Nephron progenitor cell (in vitro differentiated cells): ENCODE measurements at regions not wholly inside any gene's neighbourhood (a gene's known extent, or its start where the extent isn't known, plus 50 kb on each side); places are given as distances from the start of the nearest gene placed in this dataset.

ENCODE experiments used
- DNase-seq: peaks from one replicate; pipeline ENCODE4 v3.0.0; 2021
- H3K27ac Mint-ChIP-seq: 2 replicates; pipeline ENCODE4 v1.8.0; 2021; ENCODE audit warnings: mild to moderate bottlenecking, moderate library complexity, mixed read lengths
- H3K27me3 Mint-ChIP-seq: 2 replicates; pipeline ENCODE4 v1.8.0; 2021; ENCODE audit warnings: mild to moderate bottlenecking, low read depth, mixed read lengths; ENCODE audit not compliant: poor library complexity
- H3K36me3 Mint-ChIP-seq: 2 replicates; pipeline ENCODE4 v1.8.0; 2021; ENCODE audit warnings: low read depth, mixed read lengths
- H3K4me1 Mint-ChIP-seq: 2 replicates; pipeline ENCODE4 v1.8.0; 2021; ENCODE audit warnings: mixed read lengths
- H3K4me3 Mint-ChIP-seq: 2 replicates; pipeline ENCODE4 v1.8.0; 2021; ENCODE audit warnings: mild to moderate bottlenecking, moderate library complexity, mixed read lengths
- H3K9me3 Mint-ChIP-seq: 2 replicates; pipeline ENCODE4 v1.8.0; 2021; ENCODE audit warnings: mild to moderate bottlenecking, moderate library complexity, mixed read lengths
- CTCF ChIP-seq: fragments of 200-600 bp; sonication (generic); IDR thresholded peaks from 2 replicates; pipeline ENCODE4 v1.5.0; 2021; ENCODE audit warnings: antibody characterized with exemption

DNA sequence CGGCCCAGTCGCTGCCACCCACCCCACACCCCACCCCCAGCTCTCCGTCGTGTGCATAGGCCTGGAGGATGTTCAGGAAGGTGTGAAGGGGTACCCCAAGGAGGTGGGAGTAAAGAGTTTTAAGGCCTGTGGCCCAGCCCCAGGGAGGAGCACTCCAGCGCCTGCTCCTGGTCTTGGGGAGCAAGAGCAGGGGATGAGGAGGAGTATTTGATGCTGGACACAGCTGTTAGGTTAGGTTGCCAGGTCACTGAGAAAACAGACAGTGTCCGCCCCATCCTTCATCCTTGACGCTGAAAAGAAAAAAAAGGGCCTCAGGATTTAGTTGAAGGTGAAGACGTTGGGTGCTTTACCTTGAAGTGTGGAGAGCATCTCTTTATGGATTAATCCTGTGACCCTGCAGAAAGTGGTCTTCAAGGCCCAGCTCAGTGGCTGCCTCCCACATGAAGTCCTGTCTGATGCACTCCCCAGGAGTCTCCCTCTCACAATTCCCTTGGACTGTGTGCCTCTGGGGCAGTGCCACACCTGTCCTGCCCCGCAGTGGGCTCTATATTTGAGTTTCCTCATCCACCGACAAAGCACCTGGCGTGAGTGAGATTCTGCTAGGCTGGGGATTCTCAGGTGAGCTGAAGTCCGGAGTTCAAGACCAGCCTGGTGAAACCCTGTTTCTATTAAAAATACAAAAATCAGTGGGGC is 101.8 kb downstream of the SPRY4 start:
- Mint-ChIP-seq H3K27me3 (peaks cover 9% of the 10 kb centered on the region), H3K9me3 (peaks cover 5% of the 10 kb centered on the region), H3K4me1 (peaks cover 37% of the 10 kb centered on the region), H3K4me3 (no peak overlapping the region), H3K36me3 (no peaks in the 10 kb centered on the region), H3K27ac (no peak overlapping the region)
- no peak for TF ChIP-seq CTCF
- DNase-seq = no peak

GRCh38 chr5:142222225-142222865 is 102.5 kb downstream of the SPRY4 start:
- peaks cover 9% of the 10 kb centered on the region for H3K27me3 Mint-ChIP-seq
- no peak overlapping the region for H3K4me3 Mint-ChIP-seq
- peaks cover 37% of the 10 kb centered on the region for H3K4me1 Mint-ChIP-seq
- TF ChIP-seq CTCF = no peak
- peaks cover 1% of the 10 kb centered on the region for H3K9me3 Mint-ChIP-seq
- H3K36me3 Mint-ChIP-seq = no peaks in the 10 kb centered on the region
- H3K27ac Mint-ChIP-seq = no peak overlapping the region
- DNase-seq = no peak

DNA sequence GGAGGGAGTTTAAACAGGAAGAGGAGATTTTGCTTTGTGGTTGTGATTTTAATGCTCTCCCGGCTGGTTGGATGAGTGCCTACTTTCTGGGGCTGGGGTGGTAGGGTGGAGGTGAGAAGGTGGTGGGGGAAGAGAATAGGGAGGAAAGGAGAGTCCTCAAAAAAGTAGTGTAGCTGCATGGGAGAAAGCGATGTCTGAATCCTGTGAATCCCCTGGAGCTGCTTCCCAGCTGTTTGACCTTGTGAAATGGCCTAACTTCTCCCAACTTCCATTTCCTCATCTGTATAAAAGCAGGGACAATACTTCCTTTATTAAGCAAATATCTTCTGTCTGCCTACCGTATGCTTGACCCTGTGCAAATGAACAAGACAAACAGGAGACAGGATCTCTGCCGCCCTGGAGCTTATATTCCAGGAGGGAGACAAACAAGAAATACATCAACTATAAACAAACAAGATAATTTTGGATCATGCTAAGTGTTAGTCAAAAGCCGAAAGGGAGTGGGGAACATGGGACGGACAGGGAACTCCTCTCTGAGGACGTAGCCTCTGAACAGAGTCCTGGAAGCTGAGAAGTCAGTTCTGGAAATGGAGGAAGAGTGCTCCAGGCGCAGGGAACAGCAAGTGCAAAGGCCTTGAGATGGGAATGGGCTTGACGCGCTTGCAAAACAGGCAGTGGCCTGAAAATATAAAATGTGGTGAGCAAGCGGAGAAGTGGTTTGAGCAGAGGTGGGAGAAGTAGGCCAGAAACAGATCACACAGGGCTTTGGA is 103.5 kb downstream of the SPRY4 start:
- no peaks in the 10 kb centered on the region for H3K9me3 Mint-ChIP-seq
- peaks cover 34% of the 10 kb centered on the region for H3K4me1 Mint-ChIP-seq
- TF ChIP-seq CTCF = no peak
- H3K36me3 Mint-ChIP-seq = no peaks in the 10 kb centered on the region
- peaks cover 9% of the 10 kb centered on the region for H3K27me3 Mint-ChIP-seq
- peak overlapping the region; percentile 41 for H3K27ac Mint-ChIP-seq
- H3K4me3 Mint-ChIP-seq = no peak overlapping the region
- no peak for DNase-seq

GRCh38 chr5:142219146-142219545 is 105.7 kb downstream of the SPRY4 start:
- no peak for DNase-seq
- H3K27me3 Mint-ChIP-seq = peaks cover 5% of the 10 kb centered on the region
- H3K27ac Mint-ChIP-seq = no peak overlapping the region
- no peak overlapping the region for H3K4me3 Mint-ChIP-seq
- TF ChIP-seq CTCF = no peak
- H3K4me1 Mint-ChIP-seq = peaks cover 33% of the 10 kb centered on the region
- no peaks in the 10 kb centered on the region for H3K36me3 Mint-ChIP-seq
- H3K9me3 Mint-ChIP-seq = no peaks in the 10 kb centered on the region

DNA sequence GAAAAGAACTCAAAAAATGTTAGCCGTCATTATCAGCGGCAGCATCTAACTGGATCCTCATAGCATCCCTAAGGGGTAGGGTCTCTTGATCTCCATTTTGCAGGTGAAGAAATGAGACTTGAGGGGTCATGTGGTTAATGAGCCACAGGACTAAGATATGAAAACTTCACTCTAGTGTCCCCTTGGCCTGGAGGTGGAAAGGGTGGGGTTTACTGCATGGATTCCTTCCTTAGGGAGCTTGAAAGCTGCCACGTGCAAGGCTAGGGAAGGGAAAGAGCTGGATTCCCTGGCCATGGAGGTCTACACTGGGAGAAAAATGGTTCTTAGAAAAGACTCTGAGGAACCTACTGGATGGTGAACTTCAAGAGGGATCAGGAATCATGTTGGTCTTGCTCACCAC is 107.9 kb downstream of the SPRY4 start:
- DNase-seq = no peak
- Mint-ChIP-seq H3K27ac (no peak overlapping the region), H3K9me3 (no peaks in the 10 kb centered on the region), H3K4me3 (no peak overlapping the region), H3K27me3 (peaks cover 5% of the 10 kb centered on the region), H3K36me3 (no peaks in the 10 kb centered on the region), H3K4me1 (peaks cover 28% of the 10 kb centered on the region)
- no peak for TF ChIP-seq CTCF
